Activated naive CD4-positive, alpha-beta T cell treated with anti-CD3 and anti-CD28 coated beads, Interleukin-2, amount 50 U/mL, for 72 hours (primary cell): ENCODE measurements at regions not wholly inside any gene's neighbourhood (a gene's known extent, or its start where the extent isn't known, plus 50 kb on each side); places are given as distances from the start of the nearest gene placed in this dataset.
"Not testable (repeated sequence)": the region's sequence is repeated elsewhere in the genome, so short reads cannot be mapped to it uniquely, and the experiment has no call there.

ENCODE experiments used
- ATAC-seq, 2 donors: fragments of 150-1000 bp; cut with Tn5 transposase; 2 replicates each; pipeline ENCODE4 v1.10.0; 2021; ENCODE audit warnings: mild to moderate bottlenecking in 2 of 2, moderate library complexity in 2 of 2
- DNase-seq, 2 donors: peaks; one replicate each; pipeline ENCODE4 v3.0.0; 2021 to 2022; ENCODE audit warnings: low spot score in 2 of 2
- H3K27ac Mint-ChIP-seq, 2 donors: one replicate each; pipeline ENCODE4 v1.8.0; 2022; ENCODE audit warnings: mild to moderate bottlenecking in 2 of 2, mixed read lengths in 2 of 2
- H3K36me3 Mint-ChIP-seq, 2 donors: one replicate each; pipeline ENCODE4 v1.8.0; 2022; ENCODE audit warnings: mixed read lengths in 2 of 2
- H3K9me3 Mint-ChIP-seq, 2 donors: one replicate each; pipeline ENCODE4 v1.8.0; 2022; ENCODE audit warnings: mixed read lengths in 2 of 2

GRCh38 chr2:150832686-150833085, 345.2 kb upstream of the RND3 start:
- DNase-seq (no peak), ATAC-seq (no peak)
- no peak overlapping the region for H3K27ac Mint-ChIP-seq
- H3K36me3 Mint-ChIP-seq = no peaks in the 10 kb centered on the region
- H3K9me3 Mint-ChIP-seq = peaks cover 0 to 6% of the 10 kb centered on the region in 2 donors

- no peak for DNase-seq
- Mint-ChIP-seq H3K27ac (no peak overlapping the region), H3K9me3 (peaks cover 0 to 10% of the 10 kb centered on the region in 2 donors), H3K36me3 (no peaks in the 10 kb centered on the region)
- ATAC-seq = no peak
These were observed 336.7 kb upstream of the RND3 start for GRCh38 chr2:150824118-150824517.

GRCh38 chr2:150817422-150817821, 330.0 kb upstream of the RND3 start:
- H3K9me3 Mint-ChIP-seq = peaks cover 0 to 15% of the 10 kb centered on the region in 2 donors
- no peak for DNase-seq
- H3K27ac Mint-ChIP-seq = no peak overlapping the region
- H3K36me3 Mint-ChIP-seq = no peaks in the 10 kb centered on the region
- ATAC-seq = no peak

- DNase-seq (no peak), ATAC-seq (no peak)
- Mint-ChIP-seq H3K36me3 (no peaks in the 10 kb centered on the region), H3K9me3 (no peaks in the 10 kb centered on the region), H3K27ac (no peak overlapping the region)
These were observed 325.3 kb upstream of the RND3 start for GRCh38 chr2:150812664-150813367.

- Mint-ChIP-seq H3K27ac (no peak overlapping the region), H3K9me3 (no peaks in the 10 kb centered on the region), H3K36me3 (no peaks in the 10 kb centered on the region)
- no peak for DNase-seq
- ATAC-seq = no peak
These were observed 324.6 kb upstream of the RND3 start for GRCh38 chr2:150812066-150812465.

- Mint-ChIP-seq H3K27ac (no peak overlapping the region), H3K36me3 (no peaks in the 10 kb centered on the region), H3K9me3 (no peaks in the 10 kb centered on the region)
- ATAC-seq (no peak), DNase-seq (no peak)
These were observed 323.9 kb upstream of the RND3 start for GRCh38 chr2:150811259-150811855.

GRCh38 chr2:150809103-150809502, 321.6 kb upstream of the RND3 start:
- Mint-ChIP-seq H3K36me3 (no peaks in the 10 kb centered on the region), H3K9me3 (no peaks in the 10 kb centered on the region), H3K27ac (no peak overlapping the region)

GRCh38 chr2:150806336-150806735, 318.9 kb upstream of the RND3 start:
- no peak overlapping the region for H3K27ac Mint-ChIP-seq
- H3K36me3 Mint-ChIP-seq = no peaks in the 10 kb centered on the region
- no peaks in the 10 kb centered on the region for H3K9me3 Mint-ChIP-seq
- no peak for DNase-seq
- ATAC-seq = no peak

More at GRCh38 chr2:150809103-150809502, 321.6 kb upstream of the RND3 start:
- ATAC-seq = no peak
- no peak for DNase-seq

- ATAC-seq (no peak), DNase-seq (no peak)
- no peaks in the 10 kb centered on the region for H3K9me3 Mint-ChIP-seq
These were observed 316.4 kb upstream of the RND3 start for GRCh38 chr2:150803689-150804398.

GRCh38 chr2:150802635-150803034, 315.2 kb upstream of the RND3 start:
- no peak for DNase-seq
- no peak for ATAC-seq
- H3K36me3 Mint-ChIP-seq = no peaks in the 10 kb centered on the region
- H3K27ac Mint-ChIP-seq = no peak overlapping the region
- H3K9me3 Mint-ChIP-seq = no peaks in the 10 kb centered on the region

More at GRCh38 chr2:150803689-150804398, 316.4 kb upstream of the RND3 start:
- H3K36me3 Mint-ChIP-seq = no peaks in the 10 kb centered on the region
- H3K27ac Mint-ChIP-seq = no peak overlapping the region

- not testable (repeated sequence) for H3K9me3 Mint-ChIP-seq, ATAC-seq, DNase-seq, H3K36me3 Mint-ChIP-seq, H3K27ac Mint-ChIP-seq
These were observed 308.8 kb upstream of the RND3 start for GRCh38 chr2:150796236-150796635.

- Mint-ChIP-seq H3K27ac (no peak overlapping the region), H3K9me3 (peaks cover 5 to 6% of the 10 kb centered on the region in 2 donors)
These were observed 305.4 kb upstream of the RND3 start for GRCh38 chr2:150792780-150793300.

GRCh38 chr2:150791567-150791966, 304.1 kb upstream of the RND3 start:
- DNase-seq = no peak
- peaks cover 5 to 6% of the 10 kb centered on the region in 2 donors for H3K9me3 Mint-ChIP-seq
- no peak for ATAC-seq
- H3K27ac Mint-ChIP-seq = no peak overlapping the region
- H3K36me3 Mint-ChIP-seq = no peaks in the 10 kb centered on the region

More at GRCh38 chr2:150792780-150793300, 305.4 kb upstream of the RND3 start:
- ATAC-seq (no peak), DNase-seq (no peak)
- no peaks in the 10 kb centered on the region for H3K36me3 Mint-ChIP-seq

GRCh38 chr2:150789376-150789905, 302.0 kb upstream of the RND3 start:
- DNase-seq (no peak), ATAC-seq (no peak)
- Mint-ChIP-seq H3K9me3 (peaks cover 2 to 6% of the 10 kb centered on the region in 2 donors), H3K27ac (no peak overlapping the region), H3K36me3 (no peaks in the 10 kb centered on the region)

- no peak for DNase-seq
- ATAC-seq = no peak
- no peak overlapping the region for H3K27ac Mint-ChIP-seq
- no peaks in the 10 kb centered on the region for H3K36me3 Mint-ChIP-seq
- peaks cover 0 to 5% of the 10 kb centered on the region in 2 donors for H3K9me3 Mint-ChIP-seq
These were observed 301.1 kb upstream of the RND3 start for GRCh38 chr2:150788426-150789140.

GRCh38 chr2:150787353-150788093, 300.1 kb upstream of the RND3 start:
- Mint-ChIP-seq H3K27ac (no peak overlapping the region), H3K9me3 (no peaks in the 10 kb centered on the region), H3K36me3 (no peaks in the 10 kb centered on the region)
- DNase-seq (no peak), ATAC-seq (no peak)
